IgD-negative memory B cell (primary cell): ENCODE measurements at regions not wholly inside any gene's neighbourhood (a gene's known extent, or its start where the extent isn't known, plus 50 kb on each side); places are given as distances from the start of the nearest gene placed in this dataset.
A peak's percentile ranks its signal among the peaks of the same experiment; 100 is the strongest.

Experiments used
- H3K27ac Mint-ChIP-seq, 3 donors: one replicate each; pipeline ENCODE4 v1.8.0; 2020 to 2022; ENCODE audit warnings: mild to moderate bottlenecking in 3 of 3, mixed read lengths in 3 of 3, moderate library complexity in 1 of 3
- H3K27me3 Mint-ChIP-seq: one replicate; pipeline ENCODE4 v1.8.0; 2021; ENCODE audit warnings: mixed read lengths
- H3K36me3 Mint-ChIP-seq: one replicate; pipeline ENCODE4 v1.8.0; 2020; ENCODE audit warnings: mild to moderate bottlenecking, mixed read lengths
- H3K4me1 Mint-ChIP-seq, 3 donors: one replicate each; pipeline ENCODE4 v1.8.0; 2020 to 2022; ENCODE audit warnings: mixed read lengths in 3 of 3, mild to moderate bottlenecking in 1 of 3
- H3K4me3 Mint-ChIP-seq, 4 donors: one replicate each; pipeline ENCODE4 v1.8.0; 2020 to 2022; ENCODE audit warnings: mild to moderate bottlenecking in 4 of 4, mixed read lengths in 4 of 4, moderate library complexity in 3 of 4
- H3K9me3 Mint-ChIP-seq, 3 donors: one replicate each; pipeline ENCODE4 v1.8.0; 2020 to 2021; ENCODE audit warnings: mixed read lengths in 3 of 3, mild to moderate bottlenecking in 1 of 3

DNA sequence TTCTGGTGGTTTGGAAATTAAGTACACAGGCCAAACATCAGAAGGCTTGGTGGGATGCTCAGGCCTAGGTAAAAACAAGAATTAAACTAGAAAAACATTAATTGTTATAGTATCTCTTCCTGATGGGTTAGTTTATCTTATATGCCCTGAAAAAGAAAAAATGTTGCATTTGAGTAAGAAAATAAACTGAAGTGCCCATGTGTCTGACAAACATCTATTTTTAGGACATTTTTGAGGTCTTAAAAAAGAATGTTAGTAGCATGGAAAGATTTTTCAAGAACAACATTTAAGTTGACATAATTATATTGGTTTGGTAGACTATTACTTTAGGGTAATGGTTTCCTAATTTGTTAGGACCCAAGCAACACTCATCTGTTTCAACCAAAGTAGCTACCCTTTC lies 140.1 kb upstream of the RND3 start:
- Mint-ChIP-seq H3K36me3 (no peaks in the 10 kb centered on the region), H3K27ac (no peak overlapping the region), H3K4me3 (no peak overlapping the region), H3K4me1 (no peaks in the 10 kb centered on the region), H3K27me3 (no peaks in the 10 kb centered on the region), H3K9me3 (peaks cover 0 to 2% (median 1%) of the 10 kb centered on the region in 3 donors)

DNA sequence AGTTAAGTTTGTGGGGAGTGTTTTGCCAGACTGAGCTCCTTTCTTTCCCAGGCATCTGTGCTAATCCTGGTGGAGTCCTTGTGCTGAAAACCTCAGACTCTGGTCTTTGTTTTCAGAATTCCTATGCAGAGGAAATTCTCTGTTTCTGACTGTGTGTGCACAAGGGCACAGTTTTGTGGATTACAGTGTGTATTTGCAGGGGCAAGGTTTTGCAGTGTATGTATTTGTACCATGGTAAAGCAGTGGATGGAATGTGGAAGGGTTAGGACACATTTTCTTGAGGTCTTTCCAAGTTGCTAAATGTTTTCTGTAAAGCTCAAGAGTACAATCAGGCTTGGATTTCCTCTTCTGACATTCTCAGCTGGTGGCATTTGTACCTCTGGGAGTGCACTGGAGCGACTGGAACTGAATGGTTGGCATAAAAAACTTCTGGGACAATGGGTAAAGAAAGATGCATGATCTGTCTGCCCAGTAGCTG lies 139.5 kb upstream of the RND3 start:
- H3K27ac Mint-ChIP-seq, result no peak overlapping the region
- no peaks in the 10 kb centered on the region for H3K27me3 Mint-ChIP-seq
- peaks cover 0 to 3% (median 0%) of the 10 kb centered on the region in 3 donors for H3K9me3 Mint-ChIP-seq
- H3K4me1 Mint-ChIP-seq, result no peaks in the 10 kb centered on the region
- H3K36me3 Mint-ChIP-seq, result no peaks in the 10 kb centered on the region
- H3K4me3 Mint-ChIP-seq, result peak overlapping the region in 1 of 4 donors; percentile 8

DNA sequence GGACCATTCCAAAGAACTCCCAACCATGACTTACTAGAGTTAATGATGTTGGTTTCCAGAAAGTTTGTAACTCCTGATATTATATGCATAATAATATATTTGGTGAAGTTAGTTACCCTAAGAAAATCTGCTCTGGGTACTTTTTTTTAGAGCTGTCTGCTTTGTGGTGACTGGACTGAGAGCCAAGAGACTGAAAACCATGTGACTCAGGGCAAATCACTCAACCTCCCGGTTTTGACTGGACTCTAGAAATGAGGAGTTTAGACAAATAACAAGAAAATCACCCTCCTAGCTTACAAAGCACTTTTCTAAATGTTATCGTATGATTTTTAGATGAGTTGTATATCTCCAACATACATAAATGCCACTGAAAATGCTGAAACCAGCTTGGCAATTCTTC lies 138.3 kb upstream of the RND3 start:
- Mint-ChIP-seq H3K9me3 (peaks cover 0 to 3% (median 0%) of the 10 kb centered on the region in 3 donors), H3K4me3 (no peak overlapping the region), H3K27me3 (no peaks in the 10 kb centered on the region), H3K27ac (no peak overlapping the region), H3K4me1 (no peaks in the 10 kb centered on the region), H3K36me3 (no peaks in the 10 kb centered on the region)

DNA sequence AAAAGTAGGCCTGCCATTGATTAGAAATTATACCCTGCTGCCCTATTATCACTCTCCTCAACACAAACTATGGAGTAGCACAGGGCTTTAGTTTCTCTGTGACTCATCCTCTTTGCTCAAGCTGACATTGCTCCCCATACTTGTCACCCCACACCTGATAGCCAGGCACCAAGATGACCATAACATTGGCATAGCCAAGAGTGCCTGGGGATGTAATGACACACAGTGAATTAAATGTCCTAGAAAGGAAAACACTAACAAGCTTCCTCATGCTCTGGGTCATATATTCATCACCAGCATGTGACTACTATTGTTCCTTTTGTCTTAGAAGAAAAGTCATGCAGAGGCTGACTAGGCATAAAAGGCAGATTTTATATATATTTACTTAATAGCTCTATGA lies 137.8 kb upstream of the RND3 start:
- Mint-ChIP-seq H3K4me3 (no peak overlapping the region), H3K27ac (no peak overlapping the region), H3K36me3 (no peaks in the 10 kb centered on the region), H3K9me3 (peaks cover 0 to 5% (median 0%) of the 10 kb centered on the region in 3 donors), H3K27me3 (no peaks in the 10 kb centered on the region), H3K4me1 (no peaks in the 10 kb centered on the region)

DNA sequence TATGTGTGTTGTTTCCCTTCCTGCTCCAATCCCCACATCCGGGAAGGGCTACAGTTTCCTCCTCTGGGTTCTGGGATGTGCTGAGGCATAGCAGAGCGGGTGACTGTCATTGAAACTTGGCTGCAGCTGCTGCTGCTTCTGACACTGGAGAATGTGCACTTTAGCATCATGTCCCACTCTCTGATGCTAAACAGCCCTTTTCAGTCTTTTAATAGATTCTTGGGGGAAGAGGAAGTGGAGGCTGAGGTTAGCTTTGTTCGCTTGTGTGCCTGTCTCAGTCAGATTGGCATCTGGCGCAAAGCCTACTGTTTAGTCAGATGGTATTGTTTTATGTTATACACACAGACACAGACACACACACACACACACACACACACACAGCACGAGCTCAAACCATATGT lies 136.5 kb upstream of the RND3 start:
- Mint-ChIP-seq H3K9me3 (peaks cover 0 to 5% (median 0%) of the 10 kb centered on the region in 3 donors), H3K27ac (no peak overlapping the region), H3K27me3 (no peaks in the 10 kb centered on the region), H3K36me3 (no peaks in the 10 kb centered on the region), H3K4me1 (no peaks in the 10 kb centered on the region), H3K4me3 (no peak overlapping the region)

DNA sequence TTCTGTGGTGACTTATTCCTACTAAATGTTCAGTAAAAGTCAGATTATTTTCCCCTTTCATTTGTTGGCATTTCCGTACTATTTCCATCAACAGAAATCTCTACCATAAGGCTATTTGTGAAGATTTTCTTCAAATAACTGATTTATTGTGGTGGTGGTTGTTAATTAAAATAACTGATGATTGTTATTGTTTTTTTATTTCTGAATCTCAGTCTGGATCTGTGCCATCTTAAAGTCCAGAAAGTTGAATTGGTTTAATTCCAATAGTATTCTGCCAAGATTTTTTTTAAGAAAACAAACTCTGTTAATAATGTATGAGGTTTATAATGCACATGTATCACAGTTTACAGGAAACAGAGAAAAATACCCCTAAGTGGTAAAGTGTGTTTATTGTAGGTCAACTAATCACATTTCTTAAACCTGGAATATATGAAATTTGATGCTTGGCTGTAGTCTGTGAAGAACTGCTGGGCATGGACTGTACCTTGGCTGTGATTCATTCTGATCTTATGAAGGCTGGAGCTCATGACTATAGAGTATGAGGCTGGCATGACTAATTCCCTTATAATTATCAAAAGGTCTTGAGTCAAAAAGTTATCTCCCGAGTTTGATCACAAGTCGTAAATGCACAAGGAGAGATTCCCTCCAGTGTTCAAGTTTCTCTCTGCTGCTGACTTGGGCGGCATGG lies 134.2 kb upstream of the RND3 start:
- H3K9me3 Mint-ChIP-seq, result peaks cover 0 to 5% (median 0%) of the 10 kb centered on the region in 3 donors

DNA sequence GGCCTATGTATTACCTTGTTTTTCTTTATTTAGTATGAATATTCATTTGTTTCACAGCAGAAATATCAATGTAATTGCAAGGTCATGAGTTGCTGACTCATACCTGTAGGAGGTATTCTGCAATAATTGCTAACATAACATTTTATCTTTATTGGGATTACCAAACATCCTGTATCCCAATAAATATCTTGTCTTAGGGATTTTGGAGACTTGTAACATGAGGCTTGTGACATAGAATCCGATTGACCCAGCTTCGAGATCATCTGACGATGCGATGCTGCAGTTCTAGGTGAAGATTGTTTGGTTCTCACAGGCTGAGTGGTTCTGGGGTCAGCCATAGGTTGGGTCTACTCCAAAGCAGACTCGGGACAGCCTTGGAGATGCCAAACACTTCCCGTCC lies 133.4 kb upstream of the RND3 start:
- Mint-ChIP-seq H3K36me3 (no peaks in the 10 kb centered on the region), H3K9me3 (peaks cover 0 to 5% (median 0%) of the 10 kb centered on the region in 3 donors), H3K4me3 (no peak overlapping the region), H3K27me3 (no peaks in the 10 kb centered on the region), H3K27ac (no peak overlapping the region), H3K4me1 (no peaks in the 10 kb centered on the region)

More for the DNA sequence above, 134.2 kb upstream of the RND3 start:
- H3K4me3 Mint-ChIP-seq, result no peak overlapping the region
- H3K4me1 Mint-ChIP-seq, result no peaks in the 10 kb centered on the region
- no peaks in the 10 kb centered on the region for H3K27me3 Mint-ChIP-seq
- H3K27ac Mint-ChIP-seq, result no peak overlapping the region
- no peaks in the 10 kb centered on the region for H3K36me3 Mint-ChIP-seq

DNA sequence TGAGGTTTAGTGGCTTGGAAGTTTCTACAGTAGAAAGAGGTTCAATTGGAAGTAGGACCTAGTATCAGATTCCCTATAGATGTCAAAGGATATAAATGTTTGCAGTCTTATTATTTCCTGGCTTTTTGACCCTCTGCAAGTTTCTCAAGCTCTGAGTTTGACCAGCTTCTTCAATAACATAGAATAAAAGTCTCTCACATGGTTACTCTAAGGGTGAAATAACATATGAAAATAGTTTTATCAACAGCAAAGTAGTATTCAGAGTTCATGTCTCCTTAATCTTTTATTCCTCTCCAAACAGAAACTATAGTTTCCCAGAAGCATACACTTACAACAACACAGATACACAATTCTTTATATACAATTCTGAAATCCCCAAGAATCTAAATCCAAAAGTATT lies 132.9 kb upstream of the RND3 start:
- no peak overlapping the region for H3K4me3 Mint-ChIP-seq
- H3K36me3 Mint-ChIP-seq, result no peaks in the 10 kb centered on the region
- H3K4me1 Mint-ChIP-seq, result no peaks in the 10 kb centered on the region
- peaks cover 0 to 5% (median 0%) of the 10 kb centered on the region in 3 donors for H3K9me3 Mint-ChIP-seq
- H3K27ac Mint-ChIP-seq, result no peak overlapping the region
- no peaks in the 10 kb centered on the region for H3K27me3 Mint-ChIP-seq

DNA sequence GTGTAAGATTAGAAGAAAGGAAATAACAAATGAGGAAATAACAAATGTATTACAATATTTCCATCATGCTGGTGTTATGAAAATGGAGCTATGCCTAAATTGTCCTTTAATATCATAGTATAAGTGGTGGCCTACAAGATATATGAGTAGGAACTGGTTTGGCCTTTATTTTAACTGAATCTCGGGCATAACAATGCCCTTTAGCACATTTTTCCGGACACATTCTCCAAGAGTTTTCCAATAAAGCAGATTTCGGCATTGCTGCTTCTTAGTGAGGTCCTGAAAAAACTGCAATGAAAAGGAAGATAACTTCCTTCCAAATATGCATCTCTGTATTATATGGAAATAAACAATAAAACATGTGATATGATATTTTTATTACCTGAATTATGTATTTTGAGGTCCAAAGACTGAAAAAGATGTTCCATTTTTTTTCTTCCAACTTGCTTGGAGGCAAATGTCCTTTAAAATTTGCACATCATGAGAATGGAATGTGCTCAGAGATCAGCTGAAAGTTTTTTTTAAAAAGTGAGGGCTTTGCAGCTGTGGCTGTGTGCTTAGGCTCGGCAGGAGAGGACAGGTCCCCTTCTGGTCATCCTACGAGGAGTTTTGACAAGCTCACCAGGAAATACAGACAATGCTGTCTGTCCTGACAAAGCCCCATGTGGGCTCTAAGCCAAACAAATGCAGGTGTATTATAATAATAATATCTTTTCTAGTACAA lies 132.3 kb upstream of the RND3 start:
- Mint-ChIP-seq H3K9me3 (peaks cover 0 to 5% (median 0%) of the 10 kb centered on the region in 3 donors), H3K27ac (no peak overlapping the region), H3K4me3 (no peak overlapping the region), H3K27me3 (no peaks in the 10 kb centered on the region), H3K36me3 (no peaks in the 10 kb centered on the region), H3K4me1 (no peaks in the 10 kb centered on the region)

DNA sequence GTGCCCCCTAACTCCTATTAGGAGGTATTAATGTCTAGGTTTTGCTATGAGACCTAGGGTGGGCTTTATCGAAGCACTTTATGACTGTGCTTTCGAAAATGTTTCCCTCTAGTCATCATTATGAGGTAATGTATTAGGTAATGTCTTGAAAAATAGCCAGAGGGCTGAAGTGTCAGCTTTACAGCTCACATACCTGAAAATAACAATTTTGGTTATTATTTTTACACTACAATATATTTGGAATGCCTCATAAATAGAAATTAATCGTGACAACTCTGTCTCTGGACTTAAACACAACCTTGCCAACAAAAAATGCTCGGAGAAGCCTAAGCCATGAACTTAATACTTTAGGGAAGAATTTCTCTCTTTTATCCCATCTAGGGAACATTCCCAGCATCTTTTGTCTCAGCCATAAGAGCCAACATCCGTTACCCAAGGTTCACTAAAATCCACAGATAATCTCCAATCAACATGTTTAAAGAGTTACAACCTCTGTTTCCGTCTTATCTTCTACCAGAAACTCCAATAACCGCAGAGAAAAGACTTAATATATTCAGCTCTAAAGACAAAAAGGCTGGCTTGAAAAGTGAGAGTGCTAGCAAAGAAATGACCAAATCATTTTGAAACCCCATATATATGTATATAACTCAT lies 130.9 kb upstream of the RND3 start:
- H3K36me3 Mint-ChIP-seq, result no peaks in the 10 kb centered on the region
- H3K9me3 Mint-ChIP-seq, result peaks cover 0 to 5% (median 0%) of the 10 kb centered on the region in 3 donors
- H3K27me3 Mint-ChIP-seq, result no peaks in the 10 kb centered on the region
- no peaks in the 10 kb centered on the region for H3K4me1 Mint-ChIP-seq
- no peak overlapping the region for H3K27ac Mint-ChIP-seq
- no peak overlapping the region for H3K4me3 Mint-ChIP-seq

DNA sequence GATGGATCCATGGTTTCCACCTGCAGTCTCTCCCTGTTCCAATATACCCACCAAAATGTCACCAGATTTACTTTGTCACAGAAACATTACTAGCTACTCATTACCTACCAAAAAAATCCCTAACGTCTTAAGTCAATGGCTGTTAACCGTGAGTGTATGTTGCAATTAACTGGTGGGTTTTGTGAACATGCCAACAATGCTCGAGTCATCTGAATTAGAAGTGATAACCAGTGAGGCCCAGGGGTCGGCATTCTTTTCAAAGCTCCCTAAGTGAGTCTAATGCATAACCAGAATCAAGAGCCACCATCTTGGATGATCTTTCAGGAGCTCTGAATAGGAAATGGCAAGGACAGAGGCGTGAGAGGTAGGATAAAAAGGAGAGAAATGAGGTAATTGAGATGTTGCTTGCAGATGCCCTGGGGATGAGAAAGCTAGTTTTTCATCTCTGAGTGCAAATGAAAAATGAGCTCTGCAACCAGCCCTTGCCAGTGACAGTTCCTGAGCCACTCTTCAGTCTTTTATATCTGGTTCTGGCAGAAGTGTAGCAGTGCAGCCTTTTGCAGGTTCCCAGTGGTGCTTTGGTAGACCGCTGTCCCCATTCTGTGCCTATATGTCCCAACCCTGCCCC lies 130.0 kb upstream of the RND3 start:
- H3K9me3 Mint-ChIP-seq, result peaks cover 0 to 3% (median 0%) of the 10 kb centered on the region in 3 donors
- no peaks in the 10 kb centered on the region for H3K27me3 Mint-ChIP-seq
- no peak overlapping the region for H3K27ac Mint-ChIP-seq
- H3K4me3 Mint-ChIP-seq, result no peak overlapping the region
- no peaks in the 10 kb centered on the region for H3K36me3 Mint-ChIP-seq
- no peaks in the 10 kb centered on the region for H3K4me1 Mint-ChIP-seq

DNA sequence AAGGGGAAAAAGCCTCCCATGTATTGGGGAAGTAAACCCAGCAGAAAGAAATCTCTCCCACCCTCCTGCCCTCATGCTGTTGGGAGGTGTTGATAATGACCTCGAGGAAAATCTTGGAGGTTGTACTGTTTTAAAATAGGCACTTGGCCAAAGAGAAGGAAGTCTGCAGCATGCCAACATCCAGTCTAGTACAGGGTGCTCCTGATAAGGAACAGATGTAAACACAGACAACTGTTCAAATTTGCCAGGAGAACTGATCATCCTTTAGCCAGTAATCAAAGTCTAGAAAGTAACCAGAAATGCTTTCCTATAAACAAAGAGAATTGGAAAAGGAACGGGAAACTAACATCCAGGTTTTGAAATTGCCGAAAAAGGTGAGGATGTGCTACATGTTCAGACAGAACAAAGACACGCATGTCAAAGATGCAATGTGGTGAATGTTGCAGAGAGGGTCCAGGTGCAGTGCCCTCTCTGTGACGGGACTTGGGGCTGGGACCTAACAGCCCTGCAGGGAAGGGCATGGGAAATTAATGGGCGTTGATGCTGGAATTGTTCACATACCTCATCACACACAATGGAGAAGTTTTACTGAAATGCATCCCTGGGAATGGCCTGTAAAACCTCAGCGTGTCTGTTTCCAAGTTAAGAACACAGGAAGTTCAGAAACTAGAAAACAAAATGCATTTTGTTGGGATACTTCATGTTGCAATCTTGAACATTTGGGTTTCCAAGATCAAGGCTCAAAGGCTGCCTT lies 125.7 kb upstream of the RND3 start:
- Mint-ChIP-seq H3K9me3 (peaks cover 0 to 4% (median 0%) of the 10 kb centered on the region in 3 donors), H3K4me3 (no peak overlapping the region), H3K36me3 (no peaks in the 10 kb centered on the region), H3K27ac (no peak overlapping the region), H3K27me3 (no peaks in the 10 kb centered on the region), H3K4me1 (no peaks in the 10 kb centered on the region)

DNA sequence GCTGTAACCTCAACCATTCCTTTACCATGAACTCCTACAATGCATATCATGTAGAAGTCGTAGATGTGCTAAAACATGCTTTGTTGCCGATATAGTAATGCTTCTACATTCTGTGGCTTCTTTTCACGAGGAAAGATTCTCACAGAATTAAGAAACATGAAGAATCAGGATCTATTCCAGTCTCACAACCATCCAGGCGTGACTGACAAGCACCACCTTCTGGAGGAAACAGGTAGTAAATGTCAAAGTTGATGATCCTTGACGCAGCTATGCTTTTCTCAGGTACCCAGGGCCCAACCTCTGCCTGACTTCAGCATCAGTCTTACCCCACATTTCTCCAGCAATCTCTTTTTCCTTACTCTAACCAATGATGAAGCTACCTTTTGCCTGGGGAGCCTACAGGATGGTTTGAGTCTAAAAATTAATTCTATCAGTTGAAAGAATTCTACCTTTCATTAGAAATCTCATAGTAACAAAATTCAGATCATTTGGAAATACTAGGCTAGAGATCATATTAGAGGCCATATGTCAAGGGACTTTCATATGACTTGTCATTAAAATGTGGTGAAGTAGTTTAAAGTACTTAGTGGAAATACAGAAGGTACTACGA lies 123.3 kb upstream of the RND3 start:
- no peak overlapping the region for H3K27ac Mint-ChIP-seq
- H3K4me1 Mint-ChIP-seq, result no peaks in the 10 kb centered on the region
- H3K4me3 Mint-ChIP-seq, result no peak overlapping the region
- peaks cover 0 to 4% (median 2%) of the 10 kb centered on the region in 3 donors for H3K9me3 Mint-ChIP-seq
- no peaks in the 10 kb centered on the region for H3K36me3 Mint-ChIP-seq
- H3K27me3 Mint-ChIP-seq, result no peaks in the 10 kb centered on the region

DNA sequence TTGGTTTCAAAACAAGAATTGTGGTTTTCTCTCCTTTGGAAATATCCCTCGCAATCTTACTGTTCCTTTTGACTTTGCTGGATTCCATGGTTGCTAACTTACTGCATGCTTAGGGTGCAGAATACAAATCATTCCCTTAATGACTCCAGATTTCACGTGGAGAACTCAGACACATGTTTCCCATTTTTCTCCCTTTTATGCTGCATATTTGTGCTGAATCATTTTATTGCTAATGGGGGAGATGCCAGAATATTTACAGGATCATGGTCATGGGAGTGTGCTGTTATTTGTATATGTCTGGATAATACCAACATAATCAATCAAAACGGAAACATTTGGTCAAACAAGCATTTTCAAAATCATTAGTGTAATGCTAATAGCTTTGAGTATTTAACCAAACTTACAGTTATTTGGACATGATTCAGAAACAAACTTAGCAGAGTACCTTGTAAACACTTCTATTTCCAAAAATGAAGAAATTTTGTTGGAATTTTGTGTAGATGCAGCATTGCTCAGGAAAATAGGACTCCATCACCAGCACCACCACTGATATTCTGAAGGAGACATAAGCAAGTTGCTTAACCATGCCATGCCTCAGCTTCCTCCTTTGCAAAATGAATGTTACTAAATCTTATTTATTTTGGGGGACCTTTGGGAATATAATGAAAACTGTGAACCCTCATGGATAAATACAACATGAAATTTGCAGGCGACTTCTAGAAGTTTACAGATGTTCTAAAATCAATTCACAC lies 122.5 kb upstream of the RND3 start:
- no peak overlapping the region for H3K4me3 Mint-ChIP-seq
- H3K27me3 Mint-ChIP-seq, result no peaks in the 10 kb centered on the region

More for the DNA sequence above, 122.5 kb upstream of the RND3 start:
- Mint-ChIP-seq H3K27ac (no peak overlapping the region), H3K4me1 (no peaks in the 10 kb centered on the region), H3K36me3 (no peaks in the 10 kb centered on the region), H3K9me3 (peaks cover 0 to 4% (median 2%) of the 10 kb centered on the region in 3 donors)
